ENCODE measurements at regions not wholly inside any gene's neighbourhood (a gene's known extent, or its start where the extent isn't known, plus 50 kb on each side); places are given as distances from the start of the nearest gene placed in this dataset.

DNA sequence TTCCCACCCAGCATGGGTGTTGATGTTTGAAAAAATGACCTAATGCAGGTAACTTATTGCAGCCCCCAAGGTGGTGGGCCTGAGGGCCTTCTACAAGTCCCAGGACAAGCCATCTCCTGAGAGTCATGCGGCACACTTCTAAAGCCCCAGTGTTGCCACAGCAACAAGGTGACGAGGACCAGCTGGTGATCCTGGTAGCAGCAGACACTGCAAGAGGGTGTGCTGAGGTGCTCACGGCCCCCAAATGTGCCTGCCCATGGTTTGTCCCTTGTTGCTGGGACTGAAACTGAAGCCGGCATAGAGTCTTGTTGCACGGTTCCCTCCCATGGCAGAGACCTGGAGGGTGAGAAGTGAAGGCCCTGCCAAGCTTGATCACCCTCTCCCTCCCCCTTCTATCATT is 333.2 kb upstream of the MGMT start:
- H3K27me3 ChIP-seq (ENCODE audit: insufficient read depth, low read length), result no peaks in the 10 kb centered on the region; the same call in 1 of the 2 replicates
- H3K9me2 ChIP-seq (ENCODE audit: low read depth, low read length), result no peaks in the 10 kb centered on the region
- H3K4me1 ChIP-seq (ENCODE audit: insufficient read depth, low read length, severe bottlenecking), result no peaks in the 10 kb centered on the region
- no peaks in the 10 kb centered on the region for H3K9me3 ChIP-seq (ENCODE audit: low read length)
- TF ChIP-seq, protein P1, sequence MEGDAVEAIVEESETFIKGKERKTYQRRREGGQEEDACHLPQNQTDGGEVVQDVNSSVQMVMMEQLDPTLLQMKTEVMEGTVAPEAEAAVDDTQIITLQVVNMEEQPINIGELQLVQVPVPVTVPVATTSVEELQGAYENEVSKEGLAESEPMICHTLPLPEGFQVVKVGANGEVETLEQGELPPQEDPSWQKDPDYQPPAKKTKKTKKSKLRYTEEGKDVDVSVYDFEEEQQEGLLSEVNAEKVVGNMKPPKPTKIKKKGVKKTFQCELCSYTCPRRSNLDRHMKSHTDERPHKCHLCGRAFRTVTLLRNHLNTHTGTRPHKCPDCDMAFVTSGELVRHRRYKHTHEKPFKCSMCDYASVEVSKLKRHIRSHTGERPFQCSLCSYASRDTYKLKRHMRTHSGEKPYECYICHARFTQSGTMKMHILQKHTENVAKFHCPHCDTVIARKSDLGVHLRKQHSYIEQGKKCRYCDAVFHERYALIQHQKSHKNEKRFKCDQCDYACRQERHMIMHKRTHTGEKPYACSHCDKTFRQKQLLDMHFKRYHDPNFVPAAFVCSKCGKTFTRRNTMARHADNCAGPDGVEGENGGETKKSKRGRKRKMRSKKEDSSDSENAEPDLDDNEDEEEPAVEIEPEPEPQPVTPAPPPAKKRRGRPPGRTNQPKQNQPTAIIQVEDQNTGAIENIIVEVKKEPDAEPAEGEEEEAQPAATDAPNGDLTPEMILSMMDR (IDR thresholded peaks at IDR 0.05; ENCODE audit: low read length), result no peak
- no peak for TF ChIP-seq EZH2 (IDR thresholded peaks at IDR 0.05; ENCODE audit: borderline replicate concordance, low read length)
- H3K36me3 ChIP-seq (ENCODE audit: insufficient read depth, low read length), result no peaks in the 10 kb centered on the region
- no peak overlapping the region for H3K4me3 ChIP-seq (ENCODE audit: low read depth, low read length, poor library complexity, severe bottlenecking)
- H3F3A ChIP-seq (ENCODE audit: insufficient read depth, low read length), result no peaks in the 10 kb centered on the region
- H3K27ac ChIP-seq (ENCODE audit: low read depth, low read length, poor library complexity, severe bottlenecking), result no peak overlapping the region
- no peaks in the 10 kb centered on the region for H4K20me1 ChIP-seq (ENCODE audit: insufficient read depth, low read length)
- no peak overlapping the region for H2AFZ ChIP-seq (ENCODE audit: low read length)
- H3K79me2 ChIP-seq (ENCODE audit: insufficient read depth, low read length), result no peaks in the 10 kb centered on the region
- no peak overlapping the region for H3K4me2 ChIP-seq (ENCODE audit: low read length)
- no peak overlapping the region for H3K9ac ChIP-seq (ENCODE audit: low read length)

DNA sequence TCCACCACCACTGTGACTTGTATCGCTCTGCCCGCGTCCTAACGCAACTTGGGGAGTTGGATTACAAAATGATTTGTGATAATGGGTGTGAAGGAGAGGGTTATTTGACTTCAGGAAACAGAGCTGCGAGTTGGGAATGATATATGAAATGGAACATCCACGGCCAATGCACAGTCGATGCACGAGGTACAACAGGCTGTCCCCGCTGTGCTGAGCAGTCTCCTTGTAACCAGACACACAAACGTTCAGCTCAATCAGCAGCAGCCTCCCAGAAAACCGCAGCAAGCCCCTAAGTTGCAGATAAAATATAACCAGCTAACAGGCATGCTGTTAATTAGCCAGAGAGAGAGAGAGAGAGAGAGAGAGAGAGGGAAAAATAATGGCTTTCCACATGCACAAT is 332.7 kb upstream of the MGMT start:
- no peak overlapping the region for H3K4me3 ChIP-seq (ENCODE audit: low read depth, low read length, poor library complexity, severe bottlenecking)
- TF ChIP-seq EZH2 (IDR thresholded peaks at IDR 0.05; ENCODE audit: borderline replicate concordance, low read length), result no peak
- TF ChIP-seq, protein P1 (IDR thresholded peaks at IDR 0.05; ENCODE audit: low read length), result no peak

DNA sequence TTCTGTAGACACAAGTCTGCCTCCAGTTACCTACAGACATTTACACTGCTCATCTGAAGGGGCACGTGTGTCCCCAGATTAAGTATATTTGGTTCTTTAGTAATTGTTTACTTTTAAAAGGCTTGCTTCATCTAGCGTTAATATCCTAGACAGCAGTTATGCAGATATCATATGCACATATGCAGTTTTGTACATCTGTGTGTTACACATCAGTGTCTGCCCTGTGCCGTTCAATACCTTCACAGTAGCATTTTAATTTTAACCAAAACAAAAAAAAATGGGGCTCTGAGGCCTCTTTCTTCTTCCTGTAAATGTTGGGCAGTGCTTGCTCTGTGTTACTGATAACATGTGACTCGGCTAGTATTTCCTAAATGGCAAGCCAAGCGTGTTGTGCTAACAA is 331.4 kb upstream of the MGMT start:
- Histone ChIP-seq H3K4me2 (ENCODE audit: low read length) (no peak overlapping the region), H3F3A (ENCODE audit: insufficient read depth, low read length) (no peaks in the 10 kb centered on the region), H3K79me2 (ENCODE audit: insufficient read depth, low read length) (no peaks in the 10 kb centered on the region), H4K20me1 (ENCODE audit: insufficient read depth, low read length) (no peaks in the 10 kb centered on the region), H3K9me2 (ENCODE audit: low read depth, low read length) (no peaks in the 10 kb centered on the region), H3K9me3 (ENCODE audit: low read length) (no peaks in the 10 kb centered on the region), H3K4me1 (ENCODE audit: insufficient read depth, low read length, severe bottlenecking) (no peaks in the 10 kb centered on the region), H3K4me3 (ENCODE audit: low read depth, low read length, poor library complexity, severe bottlenecking) (no peak overlapping the region), H3K27me3 (ENCODE audit: insufficient read depth, low read length) (no peaks in the 10 kb centered on the region; the same call in 1 of the 2 replicates), H3K9ac (ENCODE audit: low read length) (no peak overlapping the region), H3K27ac (ENCODE audit: low read depth, low read length, poor library complexity, severe bottlenecking) (no peak overlapping the region), H3K36me3 (ENCODE audit: insufficient read depth, low read length) (no peaks in the 10 kb centered on the region), H2AFZ (ENCODE audit: low read length) (no peak overlapping the region)
- TF ChIP-seq, protein P1 (IDR thresholded peaks at IDR 0.05; ENCODE audit: low read length), result no peak
- no peak for TF ChIP-seq EZH2 (IDR thresholded peaks at IDR 0.05; ENCODE audit: borderline replicate concordance, low read length)

More for the DNA sequence above, 332.7 kb upstream of the MGMT start:
- no peaks in the 10 kb centered on the region for H4K20me1 ChIP-seq (ENCODE audit: insufficient read depth, low read length)
- H3K4me2 ChIP-seq (ENCODE audit: low read length), result no peak overlapping the region
- no peak overlapping the region for H3K27ac ChIP-seq (ENCODE audit: low read depth, low read length, poor library complexity, severe bottlenecking)
- no peaks in the 10 kb centered on the region for H3K79me2 ChIP-seq (ENCODE audit: insufficient read depth, low read length)
- no peaks in the 10 kb centered on the region for H3F3A ChIP-seq (ENCODE audit: insufficient read depth, low read length)
- H2AFZ ChIP-seq (ENCODE audit: low read length), result no peak overlapping the region
- no peaks in the 10 kb centered on the region for H3K36me3 ChIP-seq (ENCODE audit: insufficient read depth, low read length)
- no peaks in the 10 kb centered on the region for H3K9me3 ChIP-seq (ENCODE audit: low read length)
- no peaks in the 10 kb centered on the region for H3K4me1 ChIP-seq (ENCODE audit: insufficient read depth, low read length, severe bottlenecking)
- H3K27me3 ChIP-seq (ENCODE audit: insufficient read depth, low read length), result no peaks in the 10 kb centered on the region; the same call in 1 of the 2 replicates
- H3K9ac ChIP-seq (ENCODE audit: low read length), result no peak overlapping the region
- H3K9me2 ChIP-seq (ENCODE audit: low read depth, low read length), result no peaks in the 10 kb centered on the region
